OCI-LY3 (cell line): ENCODE measurements at regions not wholly inside any gene's neighbourhood (a gene's known extent, or its start where the extent isn't known, plus 50 kb on each side); places are given as distances from the start of the nearest gene placed in this dataset.

Experiments
- H2AFZ ChIP-seq: fragments of 200-600, 300-600 bp; shearing (Covaris generic); 2 replicates; pipeline ENCODE4 v1.6.0; 2014; ENCODE audit warnings: antibody characterized with exemption, low read depth, low read length
- H3K27ac ChIP-seq: fragments of 200-600, 300-600 bp; sonication (generic); 2 replicates; pipeline ENCODE4 v1.5.1; 2014; ENCODE audit warnings: mild to moderate bottlenecking, low read length, moderate library complexity, mixed read lengths
- H3K27me3 ChIP-seq: fragments of 200-600, 300-600 bp; sonication (generic); 2 replicates; pipeline ENCODE4 v1.6.1; 2014; ENCODE audit warnings: low read depth, low read length, mixed read lengths
- H3K36me3 ChIP-seq: fragments of 200-600, 300-600 bp; sonication (generic); replicated peaks from 2 replicates; pipeline ENCODE3; 2014; ENCODE audit warnings: low read depth, low read length, mixed read lengths
- H3K4me1 ChIP-seq: fragments of 300-600, 200-600 bp; sonication (generic); 2 replicates; pipeline ENCODE4 v1.6.1; 2014; ENCODE audit warnings: low read length, mixed read lengths
- H3K4me2 ChIP-seq: fragments of 200-600, 300-600 bp; sonication (generic); 2 replicates; pipeline ENCODE4 v1.6.1; 2014; ENCODE audit warnings: low read length, mixed read lengths
- H3K4me3 ChIP-seq: fragments of 300-600, 200-600 bp; sonication (generic); 2 replicates; pipeline ENCODE4 v1.5.1; 2014; ENCODE audit warnings: antibody characterized with exemption, mild to moderate bottlenecking, low read length, moderate library complexity
- H3K79me2 ChIP-seq: fragments of 300-600, 200-600 bp; shearing (Covaris generic); 2 replicates; pipeline ENCODE4 v1.6.1; 2014; ENCODE audit warnings: mild to moderate bottlenecking, low read length, mixed read lengths
- H3K9ac ChIP-seq: fragments of 300-600, 200-600 bp; shearing (Covaris generic); 2 replicates; pipeline ENCODE4 v1.6.0; 2014; ENCODE audit warnings: mild to moderate bottlenecking, low read length, moderate library complexity
- H3K9me3 ChIP-seq: fragments of 200-600, 300-600 bp; shearing (Covaris generic); 2 replicates; pipeline ENCODE4 v1.6.1; 2014; ENCODE audit warnings: low read length, mixed read lengths; ENCODE audit not compliant: insufficient read depth
- H4K20me1 ChIP-seq: fragments of 200-600, 300-600 bp; sonication (generic); 2 replicates; pipeline ENCODE4 v1.6.1; 2016; ENCODE audit warnings: low read length, mixed read lengths; ENCODE audit not compliant: insufficient read depth
- CTCF ChIP-seq: fragments of 200-600, 300-600 bp; sonication (generic); IDR thresholded peaks from 2 replicates; pipeline ENCODE4 v1.5.1; 2014; ENCODE audit warnings: antibody characterized with exemption, low read length, low read depth
- EZH2phosphoT487 ChIP-seq: fragments of 200-600 bp; shearing (Covaris generic); IDR thresholded peaks from 2 replicates; pipeline ENCODE4 v1.6.1; 2018; ENCODE audit warnings: antibody characterized with exemption, mixed run types, low read depth

GRCh38 chr9:109619310-109619709 lies 121.2 kb upstream of the PTPN3 start:
- no peak overlapping the region for H3K4me3 ChIP-seq
- no peak overlapping the region for H3K9ac ChIP-seq
- H3K9me3 ChIP-seq: no peaks in the 10 kb centered on the region
- TF ChIP-seq CTCF (no peak), EZH2phosphoT487 (no peak)
- H3K79me2 ChIP-seq: no peaks in the 10 kb centered on the region
- peaks cover 34% of the 10 kb centered on the region; the same call in 1 of the 2 replicates for H3K27me3 ChIP-seq
- H3K4me1 ChIP-seq: no peaks in the 10 kb centered on the region
- no peaks in the 10 kb centered on the region for H4K20me1 ChIP-seq
- no peaks in the 10 kb centered on the region for H3K36me3 ChIP-seq
- no peak overlapping the region for H3K4me2 ChIP-seq
- no peak overlapping the region for H3K27ac ChIP-seq
- H2AFZ ChIP-seq: no peak overlapping the region

GRCh38 chr9:109624143-109624542 lies 126.0 kb upstream of the PTPN3 start:
- no peak overlapping the region for H3K4me3 ChIP-seq
- TF ChIP-seq CTCF (no peak), EZH2phosphoT487 (no peak)
- H3K36me3 ChIP-seq: no peaks in the 10 kb centered on the region

GRCh38 chr9:109624896-109625295 lies 126.8 kb upstream of the PTPN3 start:
- Histone ChIP-seq H3K27me3 (peaks cover 29% of the 10 kb centered on the region), H4K20me1 (no peaks in the 10 kb centered on the region), H3K9me3 (no peaks in the 10 kb centered on the region)

More at GRCh38 chr9:109624143-109624542, 126.0 kb upstream of the PTPN3 start:
- H4K20me1 ChIP-seq: no peaks in the 10 kb centered on the region
- no peaks in the 10 kb centered on the region for H3K4me1 ChIP-seq
- H3K79me2 ChIP-seq: no peaks in the 10 kb centered on the region
- no peak overlapping the region for H3K27ac ChIP-seq
- H3K9ac ChIP-seq: no peak overlapping the region
- no peak overlapping the region for H2AFZ ChIP-seq
- H3K4me2 ChIP-seq: no peak overlapping the region
- H3K9me3 ChIP-seq: no peaks in the 10 kb centered on the region
- H3K27me3 ChIP-seq: peaks cover 26% of the 10 kb centered on the region

GRCh38 chr9:109627042-109627441 lies 128.9 kb upstream of the PTPN3 start:
- no peaks in the 10 kb centered on the region for H3K79me2 ChIP-seq
- no peak overlapping the region for H3K4me3 ChIP-seq
- TF ChIP-seq CTCF (no peak), EZH2phosphoT487 (no peak)
- no peak overlapping the region for H2AFZ ChIP-seq
- H3K27me3 ChIP-seq: peaks cover 23% of the 10 kb centered on the region
- no peak overlapping the region for H3K27ac ChIP-seq
- H4K20me1 ChIP-seq: no peaks in the 10 kb centered on the region
- H3K4me1 ChIP-seq: no peaks in the 10 kb centered on the region
- H3K36me3 ChIP-seq: no peaks in the 10 kb centered on the region
- H3K9me3 ChIP-seq: no peaks in the 10 kb centered on the region
- H3K9ac ChIP-seq: no peak overlapping the region
- H3K4me2 ChIP-seq: no peak overlapping the region

More at GRCh38 chr9:109624896-109625295, 126.8 kb upstream of the PTPN3 start:
- Histone ChIP-seq H3K36me3 (no peaks in the 10 kb centered on the region), H3K4me1 (no peaks in the 10 kb centered on the region), H3K4me3 (no peak overlapping the region), H3K4me2 (no peak overlapping the region), H3K9ac (no peak overlapping the region), H3K79me2 (no peaks in the 10 kb centered on the region), H2AFZ (no peak overlapping the region), H3K27ac (no peak overlapping the region)
- no peak for TF ChIP-seq EZH2phosphoT487
- no peak for TF ChIP-seq CTCF
